LoVo (cell line): ENCODE measurements at regions not wholly inside any gene's neighbourhood (a gene's known extent, or its start where the extent isn't known, plus 50 kb on each side); places are given as distances from the start of the nearest gene placed in this dataset.
"Not testable (repeated sequence)": the region's sequence is repeated elsewhere in the genome, so short reads cannot be mapped to it uniquely, and the experiment has no call there.

Source experiments
- DNase-seq: peaks from one replicate; pipeline ENCODE4 v3.0.0-alpha.2; 2016; ENCODE audit warnings: low spot score

DNA sequence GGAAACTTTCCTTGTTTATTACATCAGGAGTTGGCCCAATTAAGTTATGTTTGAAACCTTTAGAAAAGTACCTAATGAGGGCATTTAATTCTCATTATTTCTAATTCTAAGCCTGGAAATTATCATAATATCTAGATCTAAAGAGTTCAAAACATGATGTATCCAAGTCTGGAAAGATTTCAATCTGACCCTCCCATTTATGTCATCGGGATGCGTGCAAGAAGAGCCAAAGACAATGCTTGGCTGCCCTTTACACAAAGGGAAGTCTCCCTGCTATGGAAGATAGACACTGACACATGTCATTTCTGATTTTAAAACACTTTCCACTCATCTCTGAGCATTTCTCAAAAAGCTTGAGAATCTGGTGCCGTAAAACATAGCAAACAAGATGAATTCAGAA, 222.4 kb downstream of the ANTXR2 start:
- no peak for DNase-seq

DNA sequence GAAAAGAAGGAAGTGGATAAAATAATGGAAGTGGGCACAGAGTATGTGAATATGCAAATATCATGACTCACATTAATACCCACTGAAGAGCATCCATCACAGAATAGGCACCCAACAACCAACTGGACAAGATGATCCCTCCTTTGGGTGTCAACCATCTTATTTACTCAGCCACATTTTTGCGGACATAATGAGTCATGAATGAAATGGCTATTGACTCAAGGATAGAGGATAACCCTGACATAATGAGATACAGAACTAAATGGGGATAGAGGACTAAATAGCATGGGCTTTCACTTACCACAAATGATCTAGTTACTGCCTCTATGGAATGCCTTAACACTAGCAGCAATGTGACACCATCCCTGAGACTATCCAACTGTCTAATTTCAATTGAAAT, 224.7 kb downstream of the ANTXR2 start:
- no peak for DNase-seq

GRCh38 chr4:79847411-79847810, 225.6 kb downstream of the ANTXR2 start:
- no peak for DNase-seq

- no peak for DNase-seq
Observed at GRCh38 chr4:79842162-79842561, 230.9 kb downstream of the ANTXR2 start.

- no peak for DNase-seq
Observed at GRCh38 chr4:79833857-79834256, 239.2 kb downstream of the ANTXR2 start.

- DNase-seq, result no peak
Observed at GRCh38 chr4:79831701-79832514, 241.1 kb downstream of the ANTXR2 start.

- no peak for DNase-seq
Observed at GRCh38 chr4:79831119-79831528, 241.9 kb downstream of the ANTXR2 start.

GRCh38 chr4:79827283-79827682, 245.7 kb downstream of the ANTXR2 start:
- DNase-seq, result no peak

GRCh38 chr4:79823148-79823763, 249.8 kb downstream of the ANTXR2 start:
- no peak for DNase-seq

GRCh38 chr4:79820427-79820826, 252.6 kb downstream of the ANTXR2 start:
- DNase-seq, result no peak

- DNase-seq, result not testable (repeated sequence)
Observed at GRCh38 chr4:79807933-79808332, 265.1 kb downstream of the ANTXR2 start.

- DNase-seq, result no peak
Observed at GRCh38 chr4:79798047-79798446, 275.0 kb downstream of the ANTXR2 start.

DNA sequence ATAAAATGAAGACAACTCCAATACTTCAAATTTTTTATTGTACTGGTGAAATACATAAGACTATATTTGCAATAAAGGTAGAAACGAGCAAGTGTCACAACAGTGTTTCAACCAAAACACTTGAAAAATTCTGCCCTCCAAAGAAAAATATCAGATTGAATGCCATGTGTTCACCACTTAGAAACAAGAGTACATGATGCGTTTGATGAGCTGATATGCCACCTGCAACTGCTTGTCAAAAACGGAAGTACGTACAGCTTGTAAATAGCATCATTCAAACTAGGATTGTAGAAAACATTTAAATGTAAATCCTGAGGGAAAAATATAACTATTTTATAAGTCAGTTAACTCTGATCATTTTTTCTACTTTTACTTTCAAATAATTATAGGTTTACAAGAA, 276.1 kb downstream of the ANTXR2 start:
- DNase-seq, result no peak

DNA sequence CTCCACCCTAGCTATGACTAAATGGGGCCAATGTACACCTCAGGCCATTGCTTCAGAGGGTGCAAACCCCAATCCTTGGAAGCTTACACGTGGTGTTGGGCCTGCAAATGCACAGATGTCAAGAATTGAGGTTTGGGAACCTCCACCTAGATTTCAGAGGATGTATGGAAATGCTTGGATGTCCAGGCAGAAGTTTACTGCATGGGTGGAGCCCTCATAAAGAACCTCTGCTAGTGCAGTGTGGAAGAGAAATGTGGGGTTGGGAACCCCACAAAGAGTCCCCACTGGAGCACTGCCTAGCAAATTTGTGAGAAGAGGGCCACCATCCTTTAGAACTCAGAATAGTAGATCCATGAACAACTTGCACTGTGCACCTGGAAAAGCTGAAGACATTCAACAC, 284.1 kb downstream of the ANTXR2 start:
- DNase-seq, result no peak

DNA sequence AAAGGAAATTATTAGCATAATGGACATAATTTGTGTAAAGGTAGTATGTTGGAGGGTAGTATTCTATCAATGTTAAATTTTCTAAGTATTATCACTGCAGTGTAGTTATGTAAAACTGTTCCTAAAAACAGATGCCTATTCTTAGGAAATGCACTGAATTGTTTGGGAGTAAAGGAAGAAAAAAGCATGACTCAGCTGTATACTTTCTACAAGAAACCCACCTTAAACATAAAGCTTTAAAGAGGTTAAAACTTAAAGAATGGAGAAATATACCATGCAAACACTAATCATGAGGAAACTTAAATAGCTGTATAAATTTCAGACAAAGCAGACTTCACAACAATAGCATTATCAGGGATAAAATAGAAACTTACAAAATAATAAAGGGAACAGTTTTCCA, 292.9 kb downstream of the ANTXR2 start:
- no peak for DNase-seq

DNA sequence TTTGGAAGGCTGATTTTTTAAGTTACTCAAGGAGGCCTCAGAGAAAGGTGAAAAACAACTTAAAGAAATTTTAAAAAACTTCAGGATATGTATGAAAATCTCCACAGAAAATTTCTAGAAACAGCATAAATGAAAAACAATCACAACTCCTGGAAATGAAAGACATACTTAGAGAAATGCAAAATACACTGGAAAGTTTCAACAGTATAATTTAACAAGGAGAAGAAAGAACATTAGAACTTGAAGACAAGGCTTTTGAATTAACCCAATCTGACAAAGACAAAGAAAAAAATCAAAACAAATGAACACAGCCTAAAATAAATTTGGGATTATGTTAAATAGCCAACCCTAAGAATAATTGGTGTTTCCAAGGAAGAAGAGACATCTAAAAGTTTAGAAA, 300.5 kb downstream of the ANTXR2 start:
- DNase-seq, result no peak

DNA sequence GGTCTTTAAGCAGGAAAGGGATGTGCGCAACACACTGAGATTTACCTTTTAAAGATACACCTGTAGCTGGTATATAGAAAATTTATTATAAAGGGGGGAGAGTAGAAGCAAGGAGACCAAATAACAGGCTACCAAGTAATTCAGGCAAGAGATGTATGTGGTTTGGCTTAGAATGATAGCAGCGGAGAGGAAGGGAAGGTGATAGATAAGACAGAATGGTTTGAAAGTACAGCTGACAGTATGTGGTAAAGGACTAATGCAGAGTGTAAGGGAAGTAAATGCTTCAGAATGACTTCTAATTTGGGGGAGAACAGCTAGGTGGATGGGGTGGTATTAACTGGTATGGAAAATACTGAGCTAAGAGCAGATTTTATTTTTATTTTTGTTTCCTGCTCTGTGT, 308.9 kb downstream of the ANTXR2 start:
- no peak for DNase-seq

DNA sequence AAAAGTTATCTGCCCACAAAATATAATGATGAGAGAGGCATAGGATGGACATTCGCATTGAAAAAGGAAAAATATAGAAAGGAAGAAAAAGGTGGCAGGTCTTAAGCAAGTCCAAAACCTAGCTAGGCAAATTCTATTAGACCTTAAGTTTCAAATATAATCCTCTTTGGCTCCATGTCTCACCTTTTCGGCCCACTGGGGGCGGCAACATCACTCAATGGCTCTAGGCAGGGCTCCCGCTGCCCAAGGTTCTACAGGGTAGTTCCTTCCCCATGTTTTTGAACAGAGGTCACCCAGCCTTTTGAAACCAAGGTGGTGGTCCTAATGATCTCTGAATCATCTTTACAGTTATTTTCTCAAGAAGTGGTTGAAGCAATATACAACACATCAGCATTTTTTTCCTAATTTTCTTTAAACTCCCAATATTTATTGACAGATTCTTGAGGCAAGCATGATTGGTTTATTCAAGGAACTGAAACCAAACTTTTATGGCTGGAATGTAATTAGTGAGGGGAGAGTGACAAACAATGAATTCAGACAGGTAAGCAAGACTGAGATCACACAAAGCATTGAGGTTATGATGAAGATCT, 309.4 kb downstream of the ANTXR2 start:
- DNase-seq, result no peak

- no peak for DNase-seq
Observed at GRCh38 chr4:79759793-79760192, 313.2 kb downstream of the ANTXR2 start.

DNA sequence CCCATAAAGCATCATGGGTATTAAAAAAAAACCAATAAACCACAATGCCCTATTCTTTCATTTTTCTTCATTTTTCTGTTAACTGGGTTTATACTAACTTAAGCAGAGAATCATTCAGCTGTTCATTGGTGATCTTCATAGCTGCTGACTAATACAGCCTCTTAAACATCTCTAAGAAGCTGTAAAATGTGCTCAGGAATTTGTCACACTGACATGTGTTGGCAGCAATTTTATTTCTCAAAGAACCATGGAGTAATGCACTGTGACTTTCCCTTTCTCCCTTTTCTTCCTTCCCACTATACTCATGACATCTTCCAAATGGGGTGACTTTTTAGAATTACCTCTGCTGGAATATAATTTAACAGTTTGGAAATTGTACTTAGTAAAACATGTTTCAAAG, 315.4 kb downstream of the ANTXR2 start:
- no peak for DNase-seq

DNA sequence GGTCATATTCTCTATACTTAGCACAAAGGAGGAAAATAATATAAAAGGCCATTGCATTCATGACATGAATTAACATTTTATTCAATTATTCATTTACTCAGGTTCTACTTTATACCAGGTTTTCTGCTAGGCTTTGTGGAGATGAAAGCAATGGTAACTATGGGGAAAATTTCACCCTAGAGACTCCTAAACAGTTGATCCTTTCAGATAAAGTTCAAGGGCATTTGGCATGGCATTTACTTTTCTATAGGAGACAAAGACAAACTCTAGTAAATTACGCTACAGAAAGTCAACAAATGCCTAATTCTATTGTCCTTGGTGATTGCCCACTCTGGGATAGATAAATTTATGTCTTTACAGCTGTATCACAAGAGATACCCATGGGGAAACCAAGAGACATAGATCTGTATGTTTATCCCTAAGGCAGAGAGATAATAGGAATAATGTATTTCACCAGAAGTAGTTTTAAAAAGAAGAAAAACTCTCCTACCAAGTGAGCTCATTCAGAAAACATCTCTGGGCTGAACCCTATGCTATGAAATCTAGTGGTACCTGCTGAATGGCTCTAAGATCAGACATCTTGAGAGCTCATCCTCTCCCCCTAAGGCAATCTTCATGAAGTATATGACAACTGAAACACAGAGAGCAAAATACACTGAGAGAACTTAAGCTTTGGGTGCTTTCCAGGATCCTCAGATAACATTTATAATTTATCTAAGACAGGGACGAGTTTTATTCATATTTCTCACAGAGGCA, 316.7 kb downstream of the ANTXR2 start:
- no peak for DNase-seq

DNA sequence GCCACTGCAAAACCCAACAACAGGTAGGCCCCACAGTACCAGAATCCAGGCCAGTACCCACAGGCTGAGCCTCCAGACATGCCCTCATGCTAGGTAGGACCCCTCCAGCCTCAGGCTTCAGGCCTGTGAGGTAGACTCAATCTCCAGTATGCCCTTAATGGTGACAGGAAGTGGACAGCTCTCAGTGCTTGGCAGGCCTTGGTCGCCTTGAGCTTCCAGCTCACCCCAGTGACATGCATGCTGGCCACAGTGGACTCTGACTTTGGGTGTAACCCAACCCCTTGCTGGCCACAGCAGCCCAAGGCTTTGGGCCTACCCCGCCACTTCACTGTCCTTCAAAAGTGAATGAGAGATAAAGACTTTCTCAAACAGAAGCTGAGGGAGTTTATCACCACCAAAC, 324.2 kb downstream of the ANTXR2 start:
- no peak for DNase-seq

- no peak for DNase-seq
Observed at GRCh38 chr4:79747252-79747651, 325.8 kb downstream of the ANTXR2 start.
